ENCODE measurements at regions not wholly inside any gene's neighbourhood (a gene's known extent, or its start where the extent isn't known, plus 50 kb on each side); places are given as distances from the start of the nearest gene placed in this dataset.

GRCh38 chr2:48221846-48222516 lies 92.5 kb upstream of the FOXN2 start:
- no peaks in the 10 kb centered on the region for H3K9me3 ChIP-seq
- no peaks in the 10 kb centered on the region for H3K27me3 ChIP-seq
- H3K4me1 ChIP-seq, result peaks cover 0 to 5% (median 0%) of the 10 kb centered on the region in 4 donors
- no peak for DNase-seq
- in situ Hi-C loops (cut with MboI; ENCODE audit: low pct_ligation_motif_present in 1 of 4, low pct_unique_long_range_greater_than_20kb in 1 of 4, low sequenced_read_pairs in 3 of 4), result no loop called here
- no peak for TF ChIP-seq POLR2AphosphoS5 (IDR thresholded peaks at IDR 0.05)
- no peak for TF ChIP-seq POLR2A (IDR thresholded peaks at IDR 0.05)
- H3K4me3 ChIP-seq, result no peak overlapping the region
- WGBS, 2 donors (ENCODE audit: low coverage in 1 of 2), result 78 to 89% methylated on average over 4 of the region's 4 CpGs
- intact Hi-C loops (cut with DNase I; ENCODE audit: low total_unique reads), result no loop called here
- no peak overlapping the region for H3K27ac ChIP-seq
- no peaks in the 10 kb centered on the region for H3K36me3 ChIP-seq

- intact Hi-C loops (cut with DNase I; ENCODE audit: low total_unique reads) (no loop called here), in situ Hi-C loops (cut with MboI; ENCODE audit: low pct_ligation_motif_present in 1 of 4, low pct_unique_long_range_greater_than_20kb in 1 of 4, low sequenced_read_pairs in 3 of 4) (no loop called here)
- TF ChIP-seq POLR2AphosphoS5 (IDR thresholded peaks at IDR 0.05), result no peak
- no peak for TF ChIP-seq CTCF (IDR thresholded peaks at IDR 0.05)
- no peak for TF ChIP-seq EP300 (IDR thresholded peaks at IDR 0.05; ENCODE audit: low read depth)
- TF ChIP-seq POLR2A (IDR thresholded peaks at IDR 0.05), result no peak
- Histone ChIP-seq H3K27me3 (no peaks in the 10 kb centered on the region), H3K36me3 (no peaks in the 10 kb centered on the region), H3K9me3 (no peaks in the 10 kb centered on the region), H3K4me1 (no peaks in the 10 kb centered on the region), H3K27ac (peak overlapping the region in 2 of 4 donors; percentile 1 to 52), H3K4me3 (no peak overlapping the region)
- WGBS, 2 donors (ENCODE audit: low coverage in 1 of 2), result 61 to 78% methylated on average over 3 of the region's 3 CpGs
- no peak for DNase-seq
Observed at GRCh38 chr2:48227617-48228344, 86.7 kb upstream of the FOXN2 start.

- Histone ChIP-seq H3K36me3 (no peaks in the 10 kb centered on the region), H3K27ac (peak overlapping the region in 1 of 4 donors; percentile 4), H3K9me3 (no peaks in the 10 kb centered on the region), H3K4me3 (no peak overlapping the region), H3K4me1 (no peaks in the 10 kb centered on the region), H3K27me3 (no peaks in the 10 kb centered on the region)
- in situ Hi-C loops (cut with MboI; ENCODE audit: low pct_ligation_motif_present in 1 of 4, low pct_unique_long_range_greater_than_20kb in 1 of 4, low sequenced_read_pairs in 3 of 4), result no loop called here
- DNase-seq, result no peak
- WGBS, 2 donors (ENCODE audit: low coverage in 1 of 2), result 90% methylated on average over 2 of the region's 2 CpGs; no CpG with 5 or more reads in 1 of the 2 donors
- TF ChIP-seq POLR2AphosphoS5 (IDR thresholded peaks at IDR 0.05) (no peak), POLR2A (IDR thresholded peaks at IDR 0.05) (no peak), EP300 (IDR thresholded peaks at IDR 0.05; ENCODE audit: low read depth) (no peak), CTCF (IDR thresholded peaks at IDR 0.05) (no peak)
- intact Hi-C loops (cut with DNase I; ENCODE audit: low total_unique reads), result no loop called here
Observed at GRCh38 chr2:48228345-48228684, 86.2 kb upstream of the FOXN2 start.

GRCh38 chr2:48229063-48229462 lies 85.4 kb upstream of the FOXN2 start:
- DNase-seq, result no peak
- intact Hi-C loops (cut with DNase I; ENCODE audit: low total_unique reads), result no loop called here
- H3K4me3 ChIP-seq, result no peak overlapping the region
- H3K27me3 ChIP-seq, result no peaks in the 10 kb centered on the region
- no peak overlapping the region for H3K27ac ChIP-seq
- H3K36me3 ChIP-seq, result no peaks in the 10 kb centered on the region
- WGBS, 2 donors (ENCODE audit: low coverage in 1 of 2), result 80 to 93% methylated on average over 2 to 5 of the region's 5 CpGs
- no peaks in the 10 kb centered on the region for H3K4me1 ChIP-seq
- in situ Hi-C loops (cut with MboI; ENCODE audit: low pct_ligation_motif_present in 1 of 4, low pct_unique_long_range_greater_than_20kb in 1 of 4, low sequenced_read_pairs in 3 of 4), result no loop called here
- TF ChIP-seq EP300 (IDR thresholded peaks at IDR 0.05; ENCODE audit: low read depth) (no peak), POLR2AphosphoS5 (IDR thresholded peaks at IDR 0.05) (no peak), CTCF (IDR thresholded peaks at IDR 0.05) (no peak), POLR2A (IDR thresholded peaks at IDR 0.05) (no peak)
- no peaks in the 10 kb centered on the region for H3K9me3 ChIP-seq
